ENCODE measurements at regions not wholly inside any gene's neighbourhood (a gene's known extent, or its start where the extent isn't known, plus 50 kb on each side); places are given as distances from the start of the nearest gene placed in this dataset.

GRCh38 chr6:56766139-56766805 is 123.6 kb upstream of the DST start:
- H3K36me3 ChIP-seq, result no peaks in the 10 kb centered on the region
- no peak for TF ChIP-seq POLR2AphosphoS5 (IDR thresholded peaks at IDR 0.05)
- TF ChIP-seq CTCF (IDR thresholded peaks at IDR 0.05), result no peak
- no peak for TF ChIP-seq POLR2A (IDR thresholded peaks at IDR 0.05)
- no peak for TF ChIP-seq EP300 (IDR thresholded peaks at IDR 0.05)
- no peak overlapping the region for H3K4me3 ChIP-seq
- H3K27me3 ChIP-seq, result no peaks in the 10 kb centered on the region
- peaks cover 3 to 15% (median 7%) of the 10 kb centered on the region in 4 donors for H3K4me1 ChIP-seq
- no peak for DNase-seq
- ATAC-seq (ENCODE audit: low FRiP score in 2 of 2), result no peak
- H3K9me3 ChIP-seq, result no peaks in the 10 kb centered on the region
- H3K27ac ChIP-seq, result no peak overlapping the region
- 98 to 99% methylated on average over 14 of the region's 14 CpGs for WGBS, 2 donors

- H3K9me3 ChIP-seq, result no peaks in the 10 kb centered on the region
- no peaks in the 10 kb centered on the region for H3K36me3 ChIP-seq
- no peak overlapping the region for H3K4me3 ChIP-seq
- H3K27ac ChIP-seq, result no peak overlapping the region
- H3K4me1 ChIP-seq, result peaks cover 3 to 12% (median 7%) of the 10 kb centered on the region in 4 donors
- peak in 1 of 2 donors; percentile 8 for ATAC-seq (ENCODE audit: low FRiP score in 2 of 2)
- no peak for DNase-seq
- 82% methylated on average over 2 of the region's 2 CpGs for WGBS, 2 donors
- no peaks in the 10 kb centered on the region for H3K27me3 ChIP-seq
- no peak for TF ChIP-seq POLR2A (IDR thresholded peaks at IDR 0.05)
- TF ChIP-seq CTCF (IDR thresholded peaks at IDR 0.05), result no peak
- TF ChIP-seq EP300 (IDR thresholded peaks at IDR 0.05), result no peak
- TF ChIP-seq POLR2AphosphoS5 (IDR thresholded peaks at IDR 0.05), result no peak
Measured at GRCh38 chr6:56765494-56765893, 122.8 kb upstream of the DST start.

DNA sequence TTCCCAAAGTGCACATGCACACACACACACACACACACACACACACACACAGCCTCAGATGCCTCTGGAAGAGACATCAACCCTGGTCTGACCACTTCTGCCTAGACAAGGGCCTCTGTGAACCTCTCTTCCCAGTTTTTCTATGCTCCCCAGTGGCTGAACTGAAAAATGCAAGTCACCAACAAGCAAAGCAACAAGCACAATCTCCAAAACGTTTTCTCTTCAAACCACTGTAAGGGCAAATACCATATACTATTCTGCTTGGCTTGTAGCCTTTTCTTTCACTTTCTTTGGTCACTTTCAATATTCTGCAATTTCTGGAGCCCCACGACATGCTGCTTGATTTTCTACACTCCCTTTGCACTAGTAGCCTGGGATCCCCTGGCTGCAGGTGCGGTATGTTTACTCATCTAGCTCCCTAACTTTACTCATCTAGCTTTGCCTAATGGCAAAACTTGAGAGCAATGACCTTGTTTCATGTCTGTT is 121.4 kb upstream of the DST start:
- H3K9me3 ChIP-seq, result no peaks in the 10 kb centered on the region
- no peaks in the 10 kb centered on the region for H3K36me3 ChIP-seq
- no peak overlapping the region for H3K4me3 ChIP-seq
- TF ChIP-seq CTCF (IDR thresholded peaks at IDR 0.05), result peak in 4 of 6 experiments; percentile 27 to 47 (median 39)
- TF ChIP-seq POLR2AphosphoS5 (IDR thresholded peaks at IDR 0.05), result no peak
- no peak for TF ChIP-seq EP300 (IDR thresholded peaks at IDR 0.05)
- no peak for TF ChIP-seq POLR2A (IDR thresholded peaks at IDR 0.05)
- H3K27ac ChIP-seq, result peak overlapping the region in 1 of 4 donors; percentile 65
- ATAC-seq (ENCODE audit: low FRiP score in 2 of 2), result peak; percentile 68 to 72
- H3K4me1 ChIP-seq, result peaks cover 3 to 12% (median 7%) of the 10 kb centered on the region in 4 donors
- H3K27me3 ChIP-seq, result no peaks in the 10 kb centered on the region
- WGBS, 2 donors, result 44 to 54% methylated on average over 3 of the region's 3 CpGs
- no peak for DNase-seq

- ATAC-seq (ENCODE audit: low FRiP score in 2 of 2) (no peak), DNase-seq (no peak)
- peaks cover 13 to 19% (median 17%) of the 10 kb centered on the region in 4 donors for H3K4me1 ChIP-seq
- TF ChIP-seq POLR2A (IDR thresholded peaks at IDR 0.05), result no peak
- TF ChIP-seq POLR2AphosphoS5 (IDR thresholded peaks at IDR 0.05), result no peak
- TF ChIP-seq CTCF (IDR thresholded peaks at IDR 0.05), result no peak
- TF ChIP-seq EP300 (IDR thresholded peaks at IDR 0.05), result no peak
- H3K36me3 ChIP-seq, result no peaks in the 10 kb centered on the region
- no peak overlapping the region for H3K4me3 ChIP-seq
- WGBS, 2 donors, result 69 to 70% methylated on average over 1 of the region's 1 CpG
- H3K9me3 ChIP-seq, result no peaks in the 10 kb centered on the region
- no peaks in the 10 kb centered on the region for H3K27me3 ChIP-seq
- H3K27ac ChIP-seq, result no peak overlapping the region
Measured at GRCh38 chr6:56761651-56762050, 119.0 kb upstream of the DST start.

- Histone ChIP-seq H3K4me1 (peaks cover 15 to 24% (median 19%) of the 10 kb centered on the region in 4 donors), H3K9me3 (no peaks in the 10 kb centered on the region), H3K27ac (no peak overlapping the region), H3K27me3 (no peaks in the 10 kb centered on the region), H3K36me3 (no peaks in the 10 kb centered on the region), H3K4me3 (no peak overlapping the region)
- WGBS, 2 donors, result 70 to 73% methylated on average over 1 of the region's 1 CpG
- DNase-seq, result no peak
- TF ChIP-seq POLR2AphosphoS5 (IDR thresholded peaks at IDR 0.05) (no peak), CTCF (IDR thresholded peaks at IDR 0.05) (no peak), POLR2A (IDR thresholded peaks at IDR 0.05) (no peak), EP300 (IDR thresholded peaks at IDR 0.05) (no peak)
- ATAC-seq (ENCODE audit: low FRiP score in 2 of 2), result no peak
Measured at GRCh38 chr6:56760842-56761241, 118.2 kb upstream of the DST start.

Measured in upper lobe of left lung (tissue), 6 donors.